Nephron progenitor cell (in vitro differentiated cells): ENCODE measurements at regions not wholly inside any gene's neighbourhood (a gene's known extent, or its start where the extent isn't known, plus 50 kb on each side); places are given as distances from the start of the nearest gene placed in this dataset.

Source experiments
- DNase-seq: peaks from one replicate; pipeline ENCODE4 v3.0.0; 2021
- H3K27ac Mint-ChIP-seq: 2 replicates; pipeline ENCODE4 v1.8.0; 2021; ENCODE audit warnings: mild to moderate bottlenecking, moderate library complexity, mixed read lengths
- H3K27me3 Mint-ChIP-seq: 2 replicates; pipeline ENCODE4 v1.8.0; 2021; ENCODE audit warnings: mild to moderate bottlenecking, low read depth, mixed read lengths; ENCODE audit not compliant: poor library complexity
- H3K36me3 Mint-ChIP-seq: 2 replicates; pipeline ENCODE4 v1.8.0; 2021; ENCODE audit warnings: low read depth, mixed read lengths
- H3K4me1 Mint-ChIP-seq: 2 replicates; pipeline ENCODE4 v1.8.0; 2021; ENCODE audit warnings: mixed read lengths
- H3K4me3 Mint-ChIP-seq: 2 replicates; pipeline ENCODE4 v1.8.0; 2021; ENCODE audit warnings: mild to moderate bottlenecking, moderate library complexity, mixed read lengths
- H3K9me3 Mint-ChIP-seq: 2 replicates; pipeline ENCODE4 v1.8.0; 2021; ENCODE audit warnings: mild to moderate bottlenecking, moderate library complexity, mixed read lengths
- CTCF ChIP-seq: fragments of 200-600 bp; sonication (generic); IDR thresholded peaks from 2 replicates; pipeline ENCODE4 v1.5.0; 2021; ENCODE audit warnings: antibody characterized with exemption

GRCh38 chr7:53428045-53428444 is 392.6 kb downstream of the POM121L12 start:
- peaks cover 3% of the 10 kb centered on the region for H3K9me3 Mint-ChIP-seq
- no peaks in the 10 kb centered on the region for H3K4me1 Mint-ChIP-seq
- H3K36me3 Mint-ChIP-seq, result no peaks in the 10 kb centered on the region
- no peak for TF ChIP-seq CTCF
- no peaks in the 10 kb centered on the region for H3K27me3 Mint-ChIP-seq
- no peak overlapping the region for H3K4me3 Mint-ChIP-seq
- no peak for DNase-seq
- H3K27ac Mint-ChIP-seq, result no peak overlapping the region

- no peaks in the 10 kb centered on the region for H3K27me3 Mint-ChIP-seq
- no peak overlapping the region for H3K27ac Mint-ChIP-seq
- TF ChIP-seq CTCF, result no peak
- DNase-seq, result no peak
- no peaks in the 10 kb centered on the region for H3K4me1 Mint-ChIP-seq
- H3K36me3 Mint-ChIP-seq, result no peaks in the 10 kb centered on the region
- peaks cover 3% of the 10 kb centered on the region for H3K9me3 Mint-ChIP-seq
- no peak overlapping the region for H3K4me3 Mint-ChIP-seq
Measured at GRCh38 chr7:53431901-53432300, 396.5 kb downstream of the POM121L12 start.

GRCh38 chr7:53437336-53437735 is 401.9 kb downstream of the POM121L12 start:
- no peak overlapping the region for H3K4me3 Mint-ChIP-seq

GRCh38 chr7:53446170-53446569 is 410.7 kb downstream of the POM121L12 start:
- Mint-ChIP-seq H3K27ac (no peak overlapping the region), H3K9me3 (no peaks in the 10 kb centered on the region)

More at GRCh38 chr7:53437336-53437735, 401.9 kb downstream of the POM121L12 start:
- H3K4me1 Mint-ChIP-seq, result no peaks in the 10 kb centered on the region
- no peak for TF ChIP-seq CTCF
- no peaks in the 10 kb centered on the region for H3K27me3 Mint-ChIP-seq
- no peaks in the 10 kb centered on the region for H3K9me3 Mint-ChIP-seq
- no peak overlapping the region for H3K27ac Mint-ChIP-seq
- no peaks in the 10 kb centered on the region for H3K36me3 Mint-ChIP-seq
- DNase-seq, result no peak

GRCh38 chr7:53458636-53459035 is 423.2 kb downstream of the POM121L12 start:
- Mint-ChIP-seq H3K36me3 (no peaks in the 10 kb centered on the region), H3K27me3 (no peaks in the 10 kb centered on the region), H3K4me3 (no peak overlapping the region), H3K4me1 (no peaks in the 10 kb centered on the region), H3K9me3 (no peaks in the 10 kb centered on the region), H3K27ac (no peak overlapping the region)
- no peak for DNase-seq
- TF ChIP-seq CTCF, result no peak

More at GRCh38 chr7:53446170-53446569, 410.7 kb downstream of the POM121L12 start:
- no peak for TF ChIP-seq CTCF
- no peaks in the 10 kb centered on the region for H3K4me1 Mint-ChIP-seq
- H3K36me3 Mint-ChIP-seq, result no peaks in the 10 kb centered on the region
- no peak overlapping the region for H3K4me3 Mint-ChIP-seq
- H3K27me3 Mint-ChIP-seq, result no peaks in the 10 kb centered on the region
- no peak for DNase-seq

GRCh38 chr7:53466371-53466770 is 430.9 kb downstream of the POM121L12 start:
- peaks cover 3% of the 10 kb centered on the region for H3K27me3 Mint-ChIP-seq

More at GRCh38 chr7:53466371-53466770, 430.9 kb downstream of the POM121L12 start:
- no peak for TF ChIP-seq CTCF
- H3K4me3 Mint-ChIP-seq, result no peak overlapping the region
- no peaks in the 10 kb centered on the region for H3K9me3 Mint-ChIP-seq
- no peaks in the 10 kb centered on the region for H3K36me3 Mint-ChIP-seq
- no peaks in the 10 kb centered on the region for H3K4me1 Mint-ChIP-seq
- DNase-seq, result no peak
- no peak overlapping the region for H3K27ac Mint-ChIP-seq
